RWPE2 (cell line): ENCODE measurements at regions not wholly inside any gene's neighbourhood (a gene's known extent, or its start where the extent isn't known, plus 50 kb on each side); places are given as distances from the start of the nearest gene placed in this dataset.

ENCODE experiments used
- ATAC-seq: fragments of 200-7000 bp; cut with Tn5 transposase; 3 replicates; pipeline ENCODE4 v1.9.1; 2021; ENCODE audit warnings: low read depth
- DNase-seq: peaks from one replicate; pipeline ENCODE4 v3.0.0-alpha.2; 2020; ENCODE audit warnings: low spot score
- H3K27ac ChIP-seq: fragments of 450-650 bp; 2 replicates; pipeline ENCODE4 v1.5.1; 2017; ENCODE audit warnings: mild to moderate bottlenecking; ENCODE audit not compliant: poor library complexity, severe bottlenecking
- H3K27me3 ChIP-seq: fragments of 250-450 bp; sonication (Bioruptor Pico); 2 replicates; pipeline ENCODE4 v1.5.1; 2021; ENCODE audit warnings: mild to moderate bottlenecking, moderate library complexity; ENCODE audit not compliant: insufficient read depth, poor library complexity, severe bottlenecking
- H3K36me3 ChIP-seq: fragments of 250-450 bp; sonication (Bioruptor Pico); 2 replicates; pipeline ENCODE4 v1.5.1; 2020; ENCODE audit warnings: low read depth, mild to moderate bottlenecking, moderate library complexity
- H3K4me1 ChIP-seq: fragments of 250-450 bp; sonication (Bioruptor Pico); 2 replicates; pipeline ENCODE4 v1.5.1; 2021; ENCODE audit warnings: mild to moderate bottlenecking, moderate library complexity; ENCODE audit not compliant: insufficient read depth, poor library complexity, severe bottlenecking
- H3K4me3 ChIP-seq: fragments of 250-450 bp; sonication (Bioruptor Pico); 2 replicates; pipeline ENCODE4 v1.5.1; 2021; ENCODE audit warnings: mild to moderate bottlenecking, moderate library complexity; ENCODE audit not compliant: severe bottlenecking
- H3K9me3 ChIP-seq: fragments of 250-450 bp; sonication (Bioruptor Pico); 2 replicates; pipeline ENCODE4 v1.5.1; 2021; ENCODE audit warnings: mild to moderate bottlenecking, moderate library complexity; ENCODE audit not compliant: severe bottlenecking
- TF ChIP-seq, protein P1 (sequence below): fragments of 450-650 bp; IDR thresholded peaks from one replicate; pipeline ENCODE4 v1.5.1; 2017; ENCODE audit warnings: mild to moderate bottlenecking, moderate library complexity; ENCODE audit not compliant: poor library complexity, severe bottlenecking

DNA sequence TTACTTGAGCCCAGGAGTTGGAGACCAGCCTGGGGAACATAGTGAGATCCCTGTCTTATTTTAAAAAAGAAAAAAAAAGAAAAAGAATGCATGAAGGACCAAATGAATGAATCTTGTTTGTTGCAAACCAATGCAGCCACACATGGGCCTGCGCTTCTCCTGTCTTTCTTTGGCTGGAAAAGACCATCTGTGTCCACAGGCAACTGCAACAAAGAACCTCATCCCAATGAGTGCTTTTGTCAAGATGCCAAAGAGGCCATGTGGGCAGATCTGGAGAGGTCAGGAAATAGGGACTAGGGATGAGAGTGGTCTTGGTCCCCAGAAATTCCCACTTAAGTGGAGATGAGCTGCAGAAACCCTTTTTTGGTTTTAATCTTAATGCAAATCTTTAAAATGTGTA, 49.8 kb upstream of the DUSP5 start:
- no peaks in the 10 kb centered on the region for H3K36me3 ChIP-seq
- no peak for ATAC-seq
- peaks cover 14% of the 10 kb centered on the region for H3K4me1 ChIP-seq
- H3K27ac ChIP-seq: peak overlapping the region; percentile 82
- DNase-seq: no peak
- no peaks in the 10 kb centered on the region for H3K27me3 ChIP-seq
- H3K9me3 ChIP-seq: peaks cover 2% of the 10 kb centered on the region
- TF ChIP-seq, protein P1, sequence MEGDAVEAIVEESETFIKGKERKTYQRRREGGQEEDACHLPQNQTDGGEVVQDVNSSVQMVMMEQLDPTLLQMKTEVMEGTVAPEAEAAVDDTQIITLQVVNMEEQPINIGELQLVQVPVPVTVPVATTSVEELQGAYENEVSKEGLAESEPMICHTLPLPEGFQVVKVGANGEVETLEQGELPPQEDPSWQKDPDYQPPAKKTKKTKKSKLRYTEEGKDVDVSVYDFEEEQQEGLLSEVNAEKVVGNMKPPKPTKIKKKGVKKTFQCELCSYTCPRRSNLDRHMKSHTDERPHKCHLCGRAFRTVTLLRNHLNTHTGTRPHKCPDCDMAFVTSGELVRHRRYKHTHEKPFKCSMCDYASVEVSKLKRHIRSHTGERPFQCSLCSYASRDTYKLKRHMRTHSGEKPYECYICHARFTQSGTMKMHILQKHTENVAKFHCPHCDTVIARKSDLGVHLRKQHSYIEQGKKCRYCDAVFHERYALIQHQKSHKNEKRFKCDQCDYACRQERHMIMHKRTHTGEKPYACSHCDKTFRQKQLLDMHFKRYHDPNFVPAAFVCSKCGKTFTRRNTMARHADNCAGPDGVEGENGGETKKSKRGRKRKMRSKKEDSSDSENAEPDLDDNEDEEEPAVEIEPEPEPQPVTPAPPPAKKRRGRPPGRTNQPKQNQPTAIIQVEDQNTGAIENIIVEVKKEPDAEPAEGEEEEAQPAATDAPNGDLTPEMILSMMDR: no peak
- H3K4me3 ChIP-seq: no peak overlapping the region
